H9 (cell line): ENCODE measurements at regions not wholly inside any gene's neighbourhood (a gene's known extent, or its start where the extent isn't known, plus 50 kb on each side); places are given as distances from the start of the nearest gene placed in this dataset.

Experiments
- DNase-seq: peaks from one replicate; pipeline ENCODE4 v3.0.0-alpha.2; 2017
- H2AFZ ChIP-seq: one replicate; pipeline ENCODE4 v1.6.1; 2013; ENCODE audit warnings: mild to moderate bottlenecking, low read length, control low read depth, moderate library complexity
- H2AK5ac ChIP-seq: 2 replicates; pipeline ENCODE4 v1.6.1; 2013; ENCODE audit warnings: low read length, control low read depth, mixed read lengths; ENCODE audit not compliant: insufficient read length
- H2BK120ac ChIP-seq: one replicate; pipeline ENCODE4 v1.6.1; 2013; ENCODE audit warnings: low read depth, mild to moderate bottlenecking, low read length, control low read depth, inconsistent platforms; ENCODE audit not compliant: poor library complexity, severe bottlenecking
- H2BK12ac ChIP-seq: 2 replicates; pipeline ENCODE4 v1.6.1; 2013; ENCODE audit warnings: low read length, control low read depth, mixed read lengths, low read depth; ENCODE audit not compliant: insufficient read length
- H2BK15ac ChIP-seq: 2 replicates; pipeline ENCODE4 v1.6.1; 2013; ENCODE audit warnings: low read depth, low read length, control low read depth
- H2BK20ac ChIP-seq: one replicate; pipeline ENCODE4 v1.6.1; 2013; ENCODE audit warnings: low read depth, mild to moderate bottlenecking, low read length, control low read depth, inconsistent platforms; ENCODE audit not compliant: poor library complexity, severe bottlenecking
- H2BK5ac ChIP-seq: 2 replicates; pipeline ENCODE4 v1.6.1; 2013; ENCODE audit warnings: low read length, control low read depth, mixed read lengths; ENCODE audit not compliant: insufficient read length
- H3K14ac ChIP-seq: 2 replicates; pipeline ENCODE4 v1.6.1; 2013; ENCODE audit warnings: low read length, control low read depth; ENCODE audit not compliant: insufficient read depth
- H3K18ac ChIP-seq: 2 replicates; pipeline ENCODE4 v1.6.1; 2013; ENCODE audit warnings: low read depth, mild to moderate bottlenecking, mixed read lengths, low read length, control low read depth; ENCODE audit not compliant: insufficient read length
- H3K23ac ChIP-seq: 2 replicates; pipeline ENCODE4 v1.6.1; 2013; ENCODE audit warnings: low read length, control low read depth, mixed read lengths, low read depth; ENCODE audit not compliant: insufficient read length
- H3K23me2 ChIP-seq: 2 replicates; pipeline ENCODE4 v1.6.1; 2013; ENCODE audit warnings: low read depth, mild to moderate bottlenecking, mixed read lengths, low read length, control low read depth; ENCODE audit not compliant: insufficient read length, poor library complexity, severe bottlenecking
- H3K27ac ChIP-seq: 2 replicates; pipeline ENCODE4 v1.5.1; 2013; ENCODE audit warnings: low read length, control low read depth, mixed read lengths, low read depth; ENCODE audit not compliant: insufficient read length
- H3K27me3 ChIP-seq: 2 replicates; pipeline ENCODE4 v1.6.1; 2013; ENCODE audit warnings: low read length, control low read depth, inconsistent platforms; ENCODE audit not compliant: insufficient read depth
- H3K4ac ChIP-seq: 2 replicates; pipeline ENCODE4 v1.6.1; 2013; ENCODE audit warnings: low read depth, mild to moderate bottlenecking, control low read depth, inconsistent platforms, low read length, moderate library complexity
- H3K4me1 ChIP-seq: 2 replicates; pipeline ENCODE4 v1.6.1; 2013; ENCODE audit warnings: low read length, control low read depth, inconsistent platforms; ENCODE audit not compliant: insufficient read depth
- H3K4me2 ChIP-seq: 2 replicates; pipeline ENCODE4 v1.6.1; 2013; ENCODE audit warnings: low read length, control low read depth, mixed read lengths; ENCODE audit not compliant: insufficient read length, insufficient read depth
- H3K56ac ChIP-seq: 2 replicates; pipeline ENCODE4 v1.6.1; 2013; ENCODE audit warnings: low read depth, mild to moderate bottlenecking, mixed read lengths, low read length, control low read depth; ENCODE audit not compliant: insufficient read length
- H3K79me1 ChIP-seq: 2 replicates; pipeline ENCODE4 v1.6.1; 2013; ENCODE audit warnings: low read depth, mild to moderate bottlenecking, moderate library complexity, low read length, control low read depth, inconsistent platforms; ENCODE audit not compliant: insufficient read depth, poor library complexity, severe bottlenecking
- H3K79me2 ChIP-seq: 2 replicates; pipeline ENCODE4 v1.6.1; 2013; ENCODE audit warnings: low read length, control low read depth, inconsistent platforms; ENCODE audit not compliant: insufficient read depth
- H3K9ac ChIP-seq: 2 replicates; pipeline ENCODE4 v1.6.1; 2013; ENCODE audit warnings: low read length, control low read depth, mixed read lengths; ENCODE audit not compliant: insufficient read length; ENCODE audit errors: extremely low read depth
- H3K9me3 ChIP-seq: one replicate; pipeline ENCODE4 v1.6.1; 2013; ENCODE audit warnings: low read depth, low read length, inconsistent platforms; ENCODE audit not compliant: control insufficient read depth
- H3T11ph ChIP-seq: one replicate; pipeline ENCODE4 v1.6.1; 2013; ENCODE audit warnings: mild to moderate bottlenecking, low read length, control low read depth, inconsistent platforms
- H4K20me1 ChIP-seq: one replicate; pipeline ENCODE4 v1.6.1; 2013; ENCODE audit not compliant: control insufficient read depth, insufficient read length, insufficient read depth
- H4K5ac ChIP-seq: 2 replicates; pipeline ENCODE4 v1.6.1; 2013; ENCODE audit warnings: low read depth, mild to moderate bottlenecking, mixed read lengths, low read length, control low read depth; ENCODE audit not compliant: insufficient read length
- H4K8ac ChIP-seq: replicated peaks from 2 replicates; pipeline ENCODE4 v1.6.1; 2013; ENCODE audit warnings: low read length, control low read depth, mixed read lengths, low read depth; ENCODE audit not compliant: insufficient read length
- H4K91ac ChIP-seq: 2 replicates; pipeline ENCODE4 v1.6.1; 2013; ENCODE audit warnings: low read depth, mild to moderate bottlenecking, moderate library complexity, mixed read lengths, low read length, control low read depth; ENCODE audit not compliant: insufficient read length
- H3K27ac Mint-ChIP-seq, 3 experiments: 2 replicates in 2 of 3; 3 replicates in 1 of 3; pipeline ENCODE4 v1.8.0; 2020 to 2021; ENCODE audit warnings: mixed read lengths in 3 of 3, mild to moderate bottlenecking in 1 of 3, moderate library complexity in 1 of 3
- H3K27me3 Mint-ChIP-seq: 2 replicates; pipeline ENCODE4 v1.8.0; 2021; ENCODE audit warnings: low read depth, mild to moderate bottlenecking, moderate library complexity, mixed read lengths
- H3K36me3 Mint-ChIP-seq, 3 experiments: 2 replicates in 2 of 3; 3 replicates in 1 of 3; pipeline ENCODE4 v1.8.0; 2020 to 2021; ENCODE audit warnings: low read depth in 3 of 3, mixed read lengths in 3 of 3; ENCODE audit not compliant: insufficient read depth in 1 of 3
- H3K4me1 Mint-ChIP-seq, 2 experiments: 2 replicates each; pipeline ENCODE4 v1.8.0; 2020; ENCODE audit warnings: mixed read lengths in 2 of 2
- H3K4me3 Mint-ChIP-seq, 2 experiments: 2 replicates in 1 of 2; 3 replicates in 1 of 2; pipeline ENCODE4 v1.8.0; 2020 to 2021; ENCODE audit warnings: mild to moderate bottlenecking in 2 of 2, mixed read lengths in 2 of 2, moderate library complexity in 1 of 2
- H3K9me3 Mint-ChIP-seq, 2 experiments: 2 replicates in 1 of 2; 3 replicates in 1 of 2; pipeline ENCODE4 v1.8.0; 2020; ENCODE audit warnings: mild to moderate bottlenecking in 2 of 2, mixed read lengths in 2 of 2, moderate library complexity in 1 of 2
- CTCF ChIP-seq: fragments of 200-600 bp; sonication (generic); conservative IDR thresholded peaks from 3 replicates; pipeline ENCODE4 v1.8.0; 2021; ENCODE audit warnings: antibody characterized with exemption, mild to moderate bottlenecking
- WGBS: extraction: QIAGEN DNeasy Blood & Tissue Kit; methylation state at CpG from one replicate; pipeline ENCODE4 v1.1.7; 2013; ENCODE audit warnings: missing lambda C conversion rate, low lambda C conversion rate, mixed read lengths; ENCODE audit not compliant: insufficient read length; ENCODE audit errors: extremely low coverage; 5-methylcytosine and 5-hydroxymethylcytosine counted together

GRCh38 chr15:39131609-39132008, 449.3 kb upstream of the THBS1 start:
- no peak overlapping the region for H2AK5ac ChIP-seq
- no CpG with 5 or more reads among the region's 4 CpGs for WGBS
- DNase-seq: no peak
- Mint-ChIP-seq H3K36me3 (no peaks in the 10 kb centered on the region), H3K9me3 (no peaks in the 10 kb centered on the region; a peak in 1 of 5 replicates), H3K27ac (no peak overlapping the region), H3K4me3 (no peak overlapping the region), H3K4me1 (peaks cover 9 to 23% of the 10 kb centered on the region in 2 experiments), H3K27me3 (no peaks in the 10 kb centered on the region; the same call in 1 of the 2 replicates)
- H2BK12ac ChIP-seq: no peak overlapping the region
- H3K4me1 ChIP-seq: peaks cover 4% of the 10 kb centered on the region; the same call in 1 of the 2 replicates
- H2AFZ ChIP-seq: no peak overlapping the region
- no peak overlapping the region for H3K4me2 ChIP-seq
- H2BK20ac ChIP-seq: no peak overlapping the region
- no peaks in the 10 kb centered on the region for H4K20me1 ChIP-seq
- no peak overlapping the region for H3K18ac ChIP-seq
- H3K27ac ChIP-seq: no peak overlapping the region
- no peaks in the 10 kb centered on the region for H3K79me2 ChIP-seq
- H3K56ac ChIP-seq: no peak overlapping the region
- H2BK120ac ChIP-seq: no peak overlapping the region
- no peak overlapping the region for H3T11ph ChIP-seq
- H3K23me2 ChIP-seq: no peaks in the 10 kb centered on the region
- no peak overlapping the region for H2BK15ac ChIP-seq
- no peak overlapping the region for H3K14ac ChIP-seq
- H2BK5ac ChIP-seq: no peak overlapping the region
- H4K5ac ChIP-seq: no peak overlapping the region
- no peak overlapping the region for H4K91ac ChIP-seq
- no peaks in the 10 kb centered on the region for H3K9me3 ChIP-seq
- no peaks in the 10 kb centered on the region for H3K27me3 ChIP-seq
- H4K8ac ChIP-seq: no peak overlapping the region
- H3K23ac ChIP-seq: no peak overlapping the region
- H3K4ac ChIP-seq: no peak overlapping the region
- H3K79me1 ChIP-seq: no peaks in the 10 kb centered on the region
- TF ChIP-seq CTCF: no peak
- H3K9ac ChIP-seq: no peak overlapping the region
